ENCODE measurements at regions not wholly inside any gene's neighbourhood (a gene's known extent, or its start where the extent isn't known, plus 50 kb on each side); places are given as distances from the start of the nearest gene placed in this dataset.

- Mint-ChIP-seq H3K4me1 (ENCODE audit: low read depth) (no peaks in the 10 kb centered on the region), H3K4me3 (no peak overlapping the region), H3K27me3 (ENCODE audit: insufficient read depth) (no peaks in the 10 kb centered on the region), H3K36me3 (ENCODE audit: low read depth) (no peaks in the 10 kb centered on the region), H3K9me3 (peaks cover 20% of the 10 kb centered on the region), H3K27ac (no peak overlapping the region)
- DNase-seq (ENCODE audit: low spot score), result no peak
- intact Hi-C loops (cut with micrococcal nuclease), result no loop called here
Measured at GRCh38 chr16:62408760-62409159, 372.5 kb upstream of the CDH8 start.

GRCh38 chr16:62406387-62406786 is 370.1 kb upstream of the CDH8 start:
- intact Hi-C loops (cut with micrococcal nuclease), result no loop called here
- no peaks in the 10 kb centered on the region for H3K36me3 Mint-ChIP-seq (ENCODE audit: low read depth)
- H3K27ac Mint-ChIP-seq, result no peak overlapping the region
- H3K27me3 Mint-ChIP-seq (ENCODE audit: insufficient read depth), result no peaks in the 10 kb centered on the region
- no peak overlapping the region for H3K4me3 Mint-ChIP-seq
- DNase-seq (ENCODE audit: low spot score), result no peak
- H3K9me3 Mint-ChIP-seq, result peaks cover 9% of the 10 kb centered on the region
- H3K4me1 Mint-ChIP-seq (ENCODE audit: low read depth), result no peaks in the 10 kb centered on the region

- Mint-ChIP-seq H3K4me3 (no peak overlapping the region), H3K9me3 (peaks cover 8% of the 10 kb centered on the region), H3K36me3 (ENCODE audit: low read depth) (no peaks in the 10 kb centered on the region), H3K4me1 (ENCODE audit: low read depth) (no peaks in the 10 kb centered on the region), H3K27me3 (ENCODE audit: insufficient read depth) (no peaks in the 10 kb centered on the region), H3K27ac (no peak overlapping the region)
- no peak for DNase-seq (ENCODE audit: low spot score)
- intact Hi-C loops (cut with micrococcal nuclease), result no loop called here
Measured at GRCh38 chr16:62404842-62405611, 368.8 kb upstream of the CDH8 start.

- H3K36me3 Mint-ChIP-seq (ENCODE audit: low read depth), result no peaks in the 10 kb centered on the region
- no peak overlapping the region for H3K4me3 Mint-ChIP-seq
- DNase-seq (ENCODE audit: low spot score), result no peak
- intact Hi-C loops (cut with micrococcal nuclease), result no loop called here
- no peak overlapping the region for H3K27ac Mint-ChIP-seq
- no peaks in the 10 kb centered on the region for H3K4me1 Mint-ChIP-seq (ENCODE audit: low read depth)
- H3K27me3 Mint-ChIP-seq (ENCODE audit: insufficient read depth), result no peaks in the 10 kb centered on the region
- peaks cover 23% of the 10 kb centered on the region for H3K9me3 Mint-ChIP-seq
Measured at GRCh38 chr16:62392698-62393097, 356.5 kb upstream of the CDH8 start.

- no peak overlapping the region for H3K27ac Mint-ChIP-seq
- H3K9me3 Mint-ChIP-seq, result peaks cover 26% of the 10 kb centered on the region
- H3K4me1 Mint-ChIP-seq (ENCODE audit: low read depth), result no peaks in the 10 kb centered on the region
- intact Hi-C loops (cut with micrococcal nuclease), result no loop called here
- DNase-seq (ENCODE audit: low spot score), result no peak
- H3K27me3 Mint-ChIP-seq (ENCODE audit: insufficient read depth), result no peaks in the 10 kb centered on the region
- H3K4me3 Mint-ChIP-seq, result no peak overlapping the region
- no peaks in the 10 kb centered on the region for H3K36me3 Mint-ChIP-seq (ENCODE audit: low read depth)
Measured at GRCh38 chr16:62391940-62392339, 355.7 kb upstream of the CDH8 start.

GRCh38 chr16:62391134-62391533 is 354.9 kb upstream of the CDH8 start:
- no peak for DNase-seq (ENCODE audit: low spot score)
- Mint-ChIP-seq H3K4me1 (ENCODE audit: low read depth) (no peaks in the 10 kb centered on the region), H3K27me3 (ENCODE audit: insufficient read depth) (no peaks in the 10 kb centered on the region), H3K9me3 (peaks cover 26% of the 10 kb centered on the region), H3K27ac (no peak overlapping the region), H3K4me3 (no peak overlapping the region), H3K36me3 (ENCODE audit: low read depth) (no peaks in the 10 kb centered on the region)
- intact Hi-C loops (cut with micrococcal nuclease), result no loop called here

GRCh38 chr16:62390214-62390613 is 354.0 kb upstream of the CDH8 start:
- peaks cover 30% of the 10 kb centered on the region for H3K9me3 Mint-ChIP-seq
- DNase-seq (ENCODE audit: low spot score), result no peak
- no peak overlapping the region for H3K27ac Mint-ChIP-seq
- H3K36me3 Mint-ChIP-seq (ENCODE audit: low read depth), result no peaks in the 10 kb centered on the region
- intact Hi-C loops (cut with micrococcal nuclease), result no loop called here
- H3K27me3 Mint-ChIP-seq (ENCODE audit: insufficient read depth), result no peaks in the 10 kb centered on the region
- H3K4me1 Mint-ChIP-seq (ENCODE audit: low read depth), result no peaks in the 10 kb centered on the region
- no peak overlapping the region for H3K4me3 Mint-ChIP-seq

- Mint-ChIP-seq H3K4me3 (no peak overlapping the region), H3K4me1 (ENCODE audit: low read depth) (no peaks in the 10 kb centered on the region), H3K36me3 (ENCODE audit: low read depth) (no peaks in the 10 kb centered on the region), H3K9me3 (peaks cover 31% of the 10 kb centered on the region), H3K27ac (no peak overlapping the region), H3K27me3 (ENCODE audit: insufficient read depth) (no peaks in the 10 kb centered on the region)
- no peak for DNase-seq (ENCODE audit: low spot score)
- intact Hi-C loops (cut with micrococcal nuclease), result no loop called here
Measured at GRCh38 chr16:62386411-62386810, 350.2 kb upstream of the CDH8 start.

GRCh38 chr16:62383941-62384340 is 347.7 kb upstream of the CDH8 start:
- intact Hi-C loops (cut with micrococcal nuclease), result no loop called here

GRCh38 chr16:62370445-62370844 is 334.2 kb upstream of the CDH8 start:
- H3K36me3 Mint-ChIP-seq (ENCODE audit: low read depth), result no peaks in the 10 kb centered on the region
- no peak overlapping the region for H3K4me3 Mint-ChIP-seq
- peaks cover 26% of the 10 kb centered on the region for H3K9me3 Mint-ChIP-seq

More at GRCh38 chr16:62383941-62384340, 347.7 kb upstream of the CDH8 start:
- Mint-ChIP-seq H3K9me3 (peaks cover 18% of the 10 kb centered on the region), H3K27ac (no peak overlapping the region), H3K27me3 (ENCODE audit: insufficient read depth) (no peaks in the 10 kb centered on the region), H3K36me3 (ENCODE audit: low read depth) (no peaks in the 10 kb centered on the region), H3K4me1 (ENCODE audit: low read depth) (no peaks in the 10 kb centered on the region), H3K4me3 (no peak overlapping the region)
- no peak for DNase-seq (ENCODE audit: low spot score)

GRCh38 chr16:62363501-62363900 is 327.3 kb upstream of the CDH8 start:
- H3K4me3 Mint-ChIP-seq, result no peak overlapping the region
- DNase-seq (ENCODE audit: low spot score), result no peak
- intact Hi-C loops (cut with micrococcal nuclease), result no loop called here
- peaks cover 20% of the 10 kb centered on the region for H3K9me3 Mint-ChIP-seq
- H3K27ac Mint-ChIP-seq, result no peak overlapping the region
- H3K27me3 Mint-ChIP-seq (ENCODE audit: insufficient read depth), result no peaks in the 10 kb centered on the region
- no peaks in the 10 kb centered on the region for H3K36me3 Mint-ChIP-seq (ENCODE audit: low read depth)
- H3K4me1 Mint-ChIP-seq (ENCODE audit: low read depth), result no peaks in the 10 kb centered on the region

More at GRCh38 chr16:62370445-62370844, 334.2 kb upstream of the CDH8 start:
- DNase-seq (ENCODE audit: low spot score), result no peak
- intact Hi-C loops (cut with micrococcal nuclease), result no loop called here
- H3K27me3 Mint-ChIP-seq (ENCODE audit: insufficient read depth), result no peaks in the 10 kb centered on the region
- H3K27ac Mint-ChIP-seq, result no peak overlapping the region
- H3K4me1 Mint-ChIP-seq (ENCODE audit: low read depth), result no peaks in the 10 kb centered on the region

GRCh38 chr16:62353355-62353754 is 317.1 kb upstream of the CDH8 start:
- H3K27me3 Mint-ChIP-seq (ENCODE audit: insufficient read depth), result no peaks in the 10 kb centered on the region
- no peaks in the 10 kb centered on the region for H3K4me1 Mint-ChIP-seq (ENCODE audit: low read depth)
- DNase-seq (ENCODE audit: low spot score), result no peak
- H3K27ac Mint-ChIP-seq, result no peak overlapping the region
- H3K36me3 Mint-ChIP-seq (ENCODE audit: low read depth), result no peaks in the 10 kb centered on the region
- intact Hi-C loops (cut with micrococcal nuclease), result no loop called here
- H3K9me3 Mint-ChIP-seq, result peaks cover 4% of the 10 kb centered on the region
- H3K4me3 Mint-ChIP-seq, result no peak overlapping the region

GRCh38 chr16:62342216-62342615 is 306.0 kb upstream of the CDH8 start:
- H3K36me3 Mint-ChIP-seq (ENCODE audit: low read depth), result no peaks in the 10 kb centered on the region
- H3K9me3 Mint-ChIP-seq, result peaks cover 16% of the 10 kb centered on the region
- no peak for DNase-seq (ENCODE audit: low spot score)
- H3K27ac Mint-ChIP-seq, result no peak overlapping the region
- intact Hi-C loops (cut with micrococcal nuclease), result no loop called here
- no peaks in the 10 kb centered on the region for H3K27me3 Mint-ChIP-seq (ENCODE audit: insufficient read depth)
- H3K4me1 Mint-ChIP-seq (ENCODE audit: low read depth), result no peaks in the 10 kb centered on the region
- no peak overlapping the region for H3K4me3 Mint-ChIP-seq

GRCh38 chr16:62335356-62335755 is 299.1 kb upstream of the CDH8 start:
- H3K27me3 Mint-ChIP-seq (ENCODE audit: insufficient read depth), result no peaks in the 10 kb centered on the region
- intact Hi-C loops (cut with micrococcal nuclease), result no loop called here

More at GRCh38 chr16:62335356-62335755, 299.1 kb upstream of the CDH8 start:
- Mint-ChIP-seq H3K36me3 (ENCODE audit: low read depth) (no peaks in the 10 kb centered on the region), H3K27ac (no peak overlapping the region), H3K9me3 (peaks cover 11% of the 10 kb centered on the region), H3K4me3 (no peak overlapping the region), H3K4me1 (ENCODE audit: low read depth) (no peaks in the 10 kb centered on the region)
- no peak for DNase-seq (ENCODE audit: low spot score)
